H9 (cell line): ENCODE measurements at regions not wholly inside any gene's neighbourhood (a gene's known extent, or its start where the extent isn't known, plus 50 kb on each side); places are given as distances from the start of the nearest gene placed in this dataset.

Experiments
- DNase-seq: peaks from one replicate; pipeline ENCODE4 v3.0.0-alpha.2; 2017
- H2AFZ ChIP-seq: one replicate; pipeline ENCODE4 v1.6.1; 2013; ENCODE audit warnings: mild to moderate bottlenecking, low read length, control low read depth, moderate library complexity
- H2AK5ac ChIP-seq: 2 replicates; pipeline ENCODE4 v1.6.1; 2013; ENCODE audit warnings: low read length, control low read depth, mixed read lengths; ENCODE audit not compliant: insufficient read length
- H2BK120ac ChIP-seq: one replicate; pipeline ENCODE4 v1.6.1; 2013; ENCODE audit warnings: low read depth, mild to moderate bottlenecking, low read length, control low read depth, inconsistent platforms; ENCODE audit not compliant: poor library complexity, severe bottlenecking
- H2BK12ac ChIP-seq: 2 replicates; pipeline ENCODE4 v1.6.1; 2013; ENCODE audit warnings: low read length, control low read depth, mixed read lengths, low read depth; ENCODE audit not compliant: insufficient read length
- H2BK15ac ChIP-seq: 2 replicates; pipeline ENCODE4 v1.6.1; 2013; ENCODE audit warnings: low read depth, low read length, control low read depth
- H2BK20ac ChIP-seq: one replicate; pipeline ENCODE4 v1.6.1; 2013; ENCODE audit warnings: low read depth, mild to moderate bottlenecking, low read length, control low read depth, inconsistent platforms; ENCODE audit not compliant: poor library complexity, severe bottlenecking
- H2BK5ac ChIP-seq: 2 replicates; pipeline ENCODE4 v1.6.1; 2013; ENCODE audit warnings: low read length, control low read depth, mixed read lengths; ENCODE audit not compliant: insufficient read length
- H3K14ac ChIP-seq: 2 replicates; pipeline ENCODE4 v1.6.1; 2013; ENCODE audit warnings: low read length, control low read depth; ENCODE audit not compliant: insufficient read depth
- H3K18ac ChIP-seq: 2 replicates; pipeline ENCODE4 v1.6.1; 2013; ENCODE audit warnings: low read depth, mild to moderate bottlenecking, mixed read lengths, low read length, control low read depth; ENCODE audit not compliant: insufficient read length
- H3K23ac ChIP-seq: 2 replicates; pipeline ENCODE4 v1.6.1; 2013; ENCODE audit warnings: low read length, control low read depth, mixed read lengths, low read depth; ENCODE audit not compliant: insufficient read length
- H3K23me2 ChIP-seq: 2 replicates; pipeline ENCODE4 v1.6.1; 2013; ENCODE audit warnings: low read depth, mild to moderate bottlenecking, mixed read lengths, low read length, control low read depth; ENCODE audit not compliant: insufficient read length, poor library complexity, severe bottlenecking
- H3K27ac ChIP-seq: 2 replicates; pipeline ENCODE4 v1.5.1; 2013; ENCODE audit warnings: low read length, control low read depth, mixed read lengths, low read depth; ENCODE audit not compliant: insufficient read length
- H3K27me3 ChIP-seq: 2 replicates; pipeline ENCODE4 v1.6.1; 2013; ENCODE audit warnings: low read length, control low read depth, inconsistent platforms; ENCODE audit not compliant: insufficient read depth
- H3K4ac ChIP-seq: 2 replicates; pipeline ENCODE4 v1.6.1; 2013; ENCODE audit warnings: low read depth, mild to moderate bottlenecking, control low read depth, inconsistent platforms, low read length, moderate library complexity
- H3K4me1 ChIP-seq: 2 replicates; pipeline ENCODE4 v1.6.1; 2013; ENCODE audit warnings: low read length, control low read depth, inconsistent platforms; ENCODE audit not compliant: insufficient read depth
- H3K4me2 ChIP-seq: 2 replicates; pipeline ENCODE4 v1.6.1; 2013; ENCODE audit warnings: low read length, control low read depth, mixed read lengths; ENCODE audit not compliant: insufficient read length, insufficient read depth
- H3K56ac ChIP-seq: 2 replicates; pipeline ENCODE4 v1.6.1; 2013; ENCODE audit warnings: low read depth, mild to moderate bottlenecking, mixed read lengths, low read length, control low read depth; ENCODE audit not compliant: insufficient read length
- H3K79me1 ChIP-seq: 2 replicates; pipeline ENCODE4 v1.6.1; 2013; ENCODE audit warnings: low read depth, mild to moderate bottlenecking, moderate library complexity, low read length, control low read depth, inconsistent platforms; ENCODE audit not compliant: insufficient read depth, poor library complexity, severe bottlenecking
- H3K79me2 ChIP-seq: 2 replicates; pipeline ENCODE4 v1.6.1; 2013; ENCODE audit warnings: low read length, control low read depth, inconsistent platforms; ENCODE audit not compliant: insufficient read depth
- H3K9ac ChIP-seq: 2 replicates; pipeline ENCODE4 v1.6.1; 2013; ENCODE audit warnings: low read length, control low read depth, mixed read lengths; ENCODE audit not compliant: insufficient read length; ENCODE audit errors: extremely low read depth
- H3K9me3 ChIP-seq: one replicate; pipeline ENCODE4 v1.6.1; 2013; ENCODE audit warnings: low read depth, low read length, inconsistent platforms; ENCODE audit not compliant: control insufficient read depth
- H3T11ph ChIP-seq: one replicate; pipeline ENCODE4 v1.6.1; 2013; ENCODE audit warnings: mild to moderate bottlenecking, low read length, control low read depth, inconsistent platforms
- H4K20me1 ChIP-seq: one replicate; pipeline ENCODE4 v1.6.1; 2013; ENCODE audit not compliant: control insufficient read depth, insufficient read length, insufficient read depth
- H4K5ac ChIP-seq: 2 replicates; pipeline ENCODE4 v1.6.1; 2013; ENCODE audit warnings: low read depth, mild to moderate bottlenecking, mixed read lengths, low read length, control low read depth; ENCODE audit not compliant: insufficient read length
- H4K8ac ChIP-seq: replicated peaks from 2 replicates; pipeline ENCODE4 v1.6.1; 2013; ENCODE audit warnings: low read length, control low read depth, mixed read lengths, low read depth; ENCODE audit not compliant: insufficient read length
- H4K91ac ChIP-seq: 2 replicates; pipeline ENCODE4 v1.6.1; 2013; ENCODE audit warnings: low read depth, mild to moderate bottlenecking, moderate library complexity, mixed read lengths, low read length, control low read depth; ENCODE audit not compliant: insufficient read length
- H3K27ac Mint-ChIP-seq, 3 experiments: 2 replicates in 2 of 3; 3 replicates in 1 of 3; pipeline ENCODE4 v1.8.0; 2020 to 2021; ENCODE audit warnings: mixed read lengths in 3 of 3, mild to moderate bottlenecking in 1 of 3, moderate library complexity in 1 of 3
- H3K27me3 Mint-ChIP-seq: 2 replicates; pipeline ENCODE4 v1.8.0; 2021; ENCODE audit warnings: low read depth, mild to moderate bottlenecking, moderate library complexity, mixed read lengths
- H3K36me3 Mint-ChIP-seq, 3 experiments: 2 replicates in 2 of 3; 3 replicates in 1 of 3; pipeline ENCODE4 v1.8.0; 2020 to 2021; ENCODE audit warnings: low read depth in 3 of 3, mixed read lengths in 3 of 3; ENCODE audit not compliant: insufficient read depth in 1 of 3
- H3K4me1 Mint-ChIP-seq, 2 experiments: 2 replicates each; pipeline ENCODE4 v1.8.0; 2020; ENCODE audit warnings: mixed read lengths in 2 of 2
- H3K4me3 Mint-ChIP-seq, 2 experiments: 2 replicates in 1 of 2; 3 replicates in 1 of 2; pipeline ENCODE4 v1.8.0; 2020 to 2021; ENCODE audit warnings: mild to moderate bottlenecking in 2 of 2, mixed read lengths in 2 of 2, moderate library complexity in 1 of 2
- H3K9me3 Mint-ChIP-seq, 2 experiments: 2 replicates in 1 of 2; 3 replicates in 1 of 2; pipeline ENCODE4 v1.8.0; 2020; ENCODE audit warnings: mild to moderate bottlenecking in 2 of 2, mixed read lengths in 2 of 2, moderate library complexity in 1 of 2
- WGBS: extraction: QIAGEN DNeasy Blood & Tissue Kit; methylation state at CpG from one replicate; pipeline ENCODE4 v1.1.7; 2013; ENCODE audit warnings: missing lambda C conversion rate, low lambda C conversion rate, mixed read lengths; ENCODE audit not compliant: insufficient read length; ENCODE audit errors: extremely low coverage; 5-methylcytosine and 5-hydroxymethylcytosine counted together
- TF ChIP-seq, protein P1 (sequence below): fragments of 200-600 bp; sonication (generic); conservative IDR thresholded peaks from 3 replicates; pipeline ENCODE4 v1.8.0; 2021; ENCODE audit warnings: antibody characterized with exemption, mild to moderate bottlenecking

DNA sequence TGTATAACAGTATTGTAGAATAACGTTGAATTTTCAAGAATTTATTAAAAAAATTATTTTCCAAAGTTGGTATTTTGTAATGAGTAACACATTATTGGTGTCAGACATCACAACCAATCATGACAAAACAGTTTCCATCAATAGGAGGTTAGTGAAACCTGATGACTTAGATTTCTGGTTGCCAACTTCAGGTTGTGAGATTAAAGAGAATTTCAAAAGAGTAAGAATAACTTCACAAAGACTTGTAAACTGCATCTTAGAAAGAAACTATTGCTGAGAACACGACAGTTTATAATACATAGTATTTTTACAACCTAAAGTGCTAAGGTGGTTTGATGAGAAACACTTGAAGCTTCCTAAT, 159.2 kb upstream of the ARG1 start:
- H3K27ac ChIP-seq, result no peak overlapping the region
- no peak overlapping the region for H2BK5ac ChIP-seq
- Mint-ChIP-seq H3K4me3 (no peak overlapping the region), H3K9me3 (peaks cover 3 to 4% of the 10 kb centered on the region in 2 experiments; a peak in 3 of 5 replicates), H3K4me1 (no peaks in the 10 kb centered on the region), H3K36me3 (peaks cover 0 to 3% (median 2%) of the 10 kb centered on the region in 3 experiments; a peak in 2 of 7 replicates), H3K27me3 (no peaks in the 10 kb centered on the region), H3K27ac (no peak overlapping the region)
- no CpG with 5 or more reads among the region's 2 CpGs for WGBS
- H3K56ac ChIP-seq, result no peak overlapping the region
- no peak for DNase-seq
- H2BK120ac ChIP-seq, result no peak overlapping the region
- no peak overlapping the region for H2BK15ac ChIP-seq
- H2AFZ ChIP-seq, result no peak overlapping the region
- no peaks in the 10 kb centered on the region for H3K79me1 ChIP-seq
- no peak overlapping the region for H4K5ac ChIP-seq
- H3K4me1 ChIP-seq, result no peaks in the 10 kb centered on the region
- H4K91ac ChIP-seq, result no peak overlapping the region
- no peaks in the 10 kb centered on the region for H3K23me2 ChIP-seq
- H3T11ph ChIP-seq, result no peak overlapping the region
- TF ChIP-seq, protein P1, sequence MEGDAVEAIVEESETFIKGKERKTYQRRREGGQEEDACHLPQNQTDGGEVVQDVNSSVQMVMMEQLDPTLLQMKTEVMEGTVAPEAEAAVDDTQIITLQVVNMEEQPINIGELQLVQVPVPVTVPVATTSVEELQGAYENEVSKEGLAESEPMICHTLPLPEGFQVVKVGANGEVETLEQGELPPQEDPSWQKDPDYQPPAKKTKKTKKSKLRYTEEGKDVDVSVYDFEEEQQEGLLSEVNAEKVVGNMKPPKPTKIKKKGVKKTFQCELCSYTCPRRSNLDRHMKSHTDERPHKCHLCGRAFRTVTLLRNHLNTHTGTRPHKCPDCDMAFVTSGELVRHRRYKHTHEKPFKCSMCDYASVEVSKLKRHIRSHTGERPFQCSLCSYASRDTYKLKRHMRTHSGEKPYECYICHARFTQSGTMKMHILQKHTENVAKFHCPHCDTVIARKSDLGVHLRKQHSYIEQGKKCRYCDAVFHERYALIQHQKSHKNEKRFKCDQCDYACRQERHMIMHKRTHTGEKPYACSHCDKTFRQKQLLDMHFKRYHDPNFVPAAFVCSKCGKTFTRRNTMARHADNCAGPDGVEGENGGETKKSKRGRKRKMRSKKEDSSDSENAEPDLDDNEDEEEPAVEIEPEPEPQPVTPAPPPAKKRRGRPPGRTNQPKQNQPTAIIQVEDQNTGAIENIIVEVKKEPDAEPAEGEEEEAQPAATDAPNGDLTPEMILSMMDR, result no peak
- no peaks in the 10 kb centered on the region for H3K79me2 ChIP-seq
- H3K27me3 ChIP-seq, result no peaks in the 10 kb centered on the region
- no peak overlapping the region for H3K14ac ChIP-seq
- H4K20me1 ChIP-seq, result no peaks in the 10 kb centered on the region
- no peak overlapping the region for H2BK12ac ChIP-seq
- no peak overlapping the region for H4K8ac ChIP-seq
- no peak overlapping the region for H2AK5ac ChIP-seq
- no peak overlapping the region for H2BK20ac ChIP-seq
- no peaks in the 10 kb centered on the region for H3K9me3 ChIP-seq
- H3K4ac ChIP-seq, result no peak overlapping the region
- H3K18ac ChIP-seq, result no peak overlapping the region
- H3K23ac ChIP-seq, result no peak overlapping the region
- no peak overlapping the region for H3K9ac ChIP-seq
- no peak overlapping the region for H3K4me2 ChIP-seq
